ENCODE measurements at regions not wholly inside any gene's neighbourhood (a gene's known extent, or its start where the extent isn't known, plus 50 kb on each side); places are given as distances from the start of the nearest gene placed in this dataset.

DNA sequence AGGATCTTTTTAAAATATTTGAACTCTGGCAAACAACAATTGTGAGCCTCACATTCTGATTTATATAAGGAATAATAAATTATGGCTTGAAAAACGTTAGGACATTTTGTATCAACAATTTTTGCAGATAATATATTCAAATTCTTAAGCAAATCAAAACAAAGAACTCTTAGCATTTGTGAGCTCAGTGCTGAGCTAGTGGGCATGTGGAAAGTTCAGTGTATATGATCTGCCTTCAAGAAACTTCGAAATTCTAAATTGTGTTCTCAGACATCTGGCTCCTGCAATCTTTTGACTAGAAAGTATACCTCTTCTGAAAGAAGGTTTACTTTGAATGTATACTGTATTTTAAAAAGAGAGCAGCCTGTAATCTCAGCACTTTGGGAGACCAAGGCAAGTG, 122.3 kb upstream of the NEIL3 start:
- Histone ChIP-seq H3K4me3 (ENCODE audit: low read length) (no peak overlapping the region), H3K9me2 (replicated peaks; ENCODE audit: control insufficient read depth, low read length) (no peaks in the 10 kb centered on the region), H3F3A (ENCODE audit: control insufficient read depth, insufficient read depth) (no peaks in the 10 kb centered on the region), H3K4me1 (ENCODE audit: control insufficient read depth, low read length) (no peaks in the 10 kb centered on the region), H3K9me3 (ENCODE audit: control insufficient read depth, insufficient read depth, low read length) (no peaks in the 10 kb centered on the region), H3K27ac (ENCODE audit: low read depth, low read length) (no peak overlapping the region), H4K20me1 (ENCODE audit: control insufficient read depth, insufficient read depth, low read depth, low read length) (no peaks in the 10 kb centered on the region), H3K4me2 (ENCODE audit: low read length) (no peak overlapping the region), H3K36me3 (ENCODE audit: control insufficient read depth, low read length) (no peaks in the 10 kb centered on the region), H3K79me2 (ENCODE audit: control insufficient read depth, low read length) (no peaks in the 10 kb centered on the region), H3K27me3 (ENCODE audit: control insufficient read depth, low read length) (no peaks in the 10 kb centered on the region)
- TF ChIP-seq EZH2phosphoT487 (IDR thresholded peaks at IDR 0.05; ENCODE audit: borderline replicate concordance, low read length), result no peak
- TF ChIP-seq, protein P1, sequence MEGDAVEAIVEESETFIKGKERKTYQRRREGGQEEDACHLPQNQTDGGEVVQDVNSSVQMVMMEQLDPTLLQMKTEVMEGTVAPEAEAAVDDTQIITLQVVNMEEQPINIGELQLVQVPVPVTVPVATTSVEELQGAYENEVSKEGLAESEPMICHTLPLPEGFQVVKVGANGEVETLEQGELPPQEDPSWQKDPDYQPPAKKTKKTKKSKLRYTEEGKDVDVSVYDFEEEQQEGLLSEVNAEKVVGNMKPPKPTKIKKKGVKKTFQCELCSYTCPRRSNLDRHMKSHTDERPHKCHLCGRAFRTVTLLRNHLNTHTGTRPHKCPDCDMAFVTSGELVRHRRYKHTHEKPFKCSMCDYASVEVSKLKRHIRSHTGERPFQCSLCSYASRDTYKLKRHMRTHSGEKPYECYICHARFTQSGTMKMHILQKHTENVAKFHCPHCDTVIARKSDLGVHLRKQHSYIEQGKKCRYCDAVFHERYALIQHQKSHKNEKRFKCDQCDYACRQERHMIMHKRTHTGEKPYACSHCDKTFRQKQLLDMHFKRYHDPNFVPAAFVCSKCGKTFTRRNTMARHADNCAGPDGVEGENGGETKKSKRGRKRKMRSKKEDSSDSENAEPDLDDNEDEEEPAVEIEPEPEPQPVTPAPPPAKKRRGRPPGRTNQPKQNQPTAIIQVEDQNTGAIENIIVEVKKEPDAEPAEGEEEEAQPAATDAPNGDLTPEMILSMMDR (IDR thresholded peaks at IDR 0.05; ENCODE audit: low read depth, low read length, poor library complexity, severe bottlenecking), result no peak

DNA sequence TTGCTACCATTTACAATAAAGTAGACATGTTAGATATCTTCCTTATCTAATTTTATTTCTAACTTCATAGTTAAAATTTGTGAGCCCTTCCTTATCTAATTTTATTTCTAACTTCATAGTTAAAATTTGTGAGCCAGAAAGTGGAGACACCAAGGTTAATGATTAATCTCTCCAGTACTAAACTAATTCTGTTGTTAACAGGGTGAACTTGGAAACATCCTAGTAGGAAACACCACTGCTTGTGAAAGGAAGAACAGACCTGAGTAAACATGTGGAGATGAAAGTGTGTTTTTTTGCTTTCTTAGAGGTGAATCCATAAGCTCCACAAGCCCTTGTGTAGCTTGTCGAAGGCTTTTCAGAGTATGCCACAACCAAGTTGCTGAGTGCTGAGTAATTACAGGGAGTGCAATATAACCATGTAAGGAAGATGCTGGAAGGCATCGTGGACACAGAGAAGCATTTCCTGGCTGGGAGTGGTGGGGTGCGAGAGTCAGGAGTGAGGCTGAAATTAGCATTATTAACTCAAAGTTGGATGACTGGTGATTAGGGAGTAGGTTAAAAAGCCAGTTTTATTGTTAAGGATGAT, 118.6 kb upstream of the NEIL3 start:
- no peaks in the 10 kb centered on the region for H3K79me2 ChIP-seq (ENCODE audit: control insufficient read depth, low read length)
- H3K4me1 ChIP-seq (ENCODE audit: control insufficient read depth, low read length), result no peaks in the 10 kb centered on the region
- H3K9me2 ChIP-seq (replicated peaks; ENCODE audit: control insufficient read depth, low read length), result no peaks in the 10 kb centered on the region
- TF ChIP-seq, protein P1 (IDR thresholded peaks at IDR 0.05; ENCODE audit: low read depth, low read length, poor library complexity, severe bottlenecking), result no peak
- TF ChIP-seq EZH2phosphoT487 (IDR thresholded peaks at IDR 0.05; ENCODE audit: borderline replicate concordance, low read length), result no peak
- H3K4me3 ChIP-seq (ENCODE audit: low read length), result no peak overlapping the region
- H3F3A ChIP-seq (ENCODE audit: control insufficient read depth, insufficient read depth), result no peaks in the 10 kb centered on the region
- H3K27me3 ChIP-seq (ENCODE audit: control insufficient read depth, low read length), result no peaks in the 10 kb centered on the region
- H3K36me3 ChIP-seq (ENCODE audit: control insufficient read depth, low read length), result no peaks in the 10 kb centered on the region
- no peak overlapping the region for H3K4me2 ChIP-seq (ENCODE audit: low read length)
- no peaks in the 10 kb centered on the region for H4K20me1 ChIP-seq (ENCODE audit: control insufficient read depth, insufficient read depth, low read depth, low read length)
- no peaks in the 10 kb centered on the region for H3K9me3 ChIP-seq (ENCODE audit: control insufficient read depth, insufficient read depth, low read length)
- no peak overlapping the region for H3K27ac ChIP-seq (ENCODE audit: low read depth, low read length)

DNA sequence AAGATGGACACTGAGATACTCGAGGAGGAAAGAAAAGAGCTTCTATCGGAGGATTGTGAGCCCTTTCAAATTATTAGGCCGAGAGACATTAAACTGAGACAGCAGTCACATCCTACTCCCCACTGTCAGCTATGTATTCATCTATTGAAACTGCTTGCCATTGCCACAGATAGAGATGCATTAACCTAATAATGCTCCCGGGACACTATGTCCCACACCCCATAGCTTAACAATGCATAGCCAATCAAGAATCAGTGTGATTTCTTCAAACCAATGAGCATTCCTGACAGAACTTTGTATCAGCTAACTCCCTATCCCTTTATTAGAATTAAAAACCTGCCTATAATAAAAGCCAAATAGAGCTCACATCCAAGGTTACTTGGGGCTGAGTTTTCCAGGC, 118.1 kb upstream of the NEIL3 start:
- no peaks in the 10 kb centered on the region for H3K9me3 ChIP-seq (ENCODE audit: control insufficient read depth, insufficient read depth, low read length)
- H3K36me3 ChIP-seq (ENCODE audit: control insufficient read depth, low read length), result no peaks in the 10 kb centered on the region
- no peak overlapping the region for H3K27ac ChIP-seq (ENCODE audit: low read depth, low read length)
- no peaks in the 10 kb centered on the region for H3F3A ChIP-seq (ENCODE audit: control insufficient read depth, insufficient read depth)
- no peaks in the 10 kb centered on the region for H3K27me3 ChIP-seq (ENCODE audit: control insufficient read depth, low read length)
- no peak overlapping the region for H3K4me3 ChIP-seq (ENCODE audit: low read length)
- H3K9me2 ChIP-seq (replicated peaks; ENCODE audit: control insufficient read depth, low read length), result no peaks in the 10 kb centered on the region
- no peak overlapping the region for H3K4me2 ChIP-seq (ENCODE audit: low read length)
- H3K79me2 ChIP-seq (ENCODE audit: control insufficient read depth, low read length), result no peaks in the 10 kb centered on the region
- H4K20me1 ChIP-seq (ENCODE audit: control insufficient read depth, insufficient read depth, low read depth, low read length), result no peaks in the 10 kb centered on the region
- TF ChIP-seq, protein P1 (IDR thresholded peaks at IDR 0.05; ENCODE audit: low read depth, low read length, poor library complexity, severe bottlenecking), result no peak
- no peak for TF ChIP-seq EZH2phosphoT487 (IDR thresholded peaks at IDR 0.05; ENCODE audit: borderline replicate concordance, low read length)
- H3K4me1 ChIP-seq (ENCODE audit: control insufficient read depth, low read length), result no peaks in the 10 kb centered on the region
